MCF 10A (cell line): ENCODE measurements at regions not wholly inside any gene's neighbourhood (a gene's known extent, or its start where the extent isn't known, plus 50 kb on each side); places are given as distances from the start of the nearest gene placed in this dataset.

Experiments
- BruUV-seq: library from RNA; stranded (reverse); fragments of 400-500 nt; replicated peaks from 2 replicates; lab custom pipeline; 2021; lab: Mats Ljungman, UMichigan
- CTCF ChIA-PET: fragments of 300-600 bp; sonication (Branson Sonifier 250); formaldehyde crosslinking; extraction: SDS; loops from one replicate; lab custom pipeline; 2021; ENCODE audit warnings: antibody characterized with exemption, inconsistent platforms; lab: Yijun Ruan, JAX
- POLR2A ChIA-PET: fragments of 300-600, 350-650 bp; sonication (Branson Sonifier 250); formaldehyde crosslinking; extraction: SDS; loops from one replicate; lab custom pipeline; 2020; ENCODE audit warnings: antibody characterized with exemption, inconsistent platforms; lab: Yijun Ruan, JAX
- DNase-seq: peaks from one replicate; pipeline ENCODE4 v3.0.0-alpha.2; 2018; ENCODE audit not compliant: unreplicated experiment
- H3K27ac Mint-ChIP-seq: one replicate; pipeline ENCODE4 v1.8.0; 2022; ENCODE audit warnings: mild to moderate bottlenecking, low read depth, mixed read lengths; ENCODE audit not compliant: unreplicated experiment
- H3K27me3 Mint-ChIP-seq: one replicate; pipeline ENCODE4 v1.8.0; 2022; ENCODE audit warnings: mixed read lengths; ENCODE audit not compliant: insufficient read depth, unreplicated experiment
- H3K36me3 Mint-ChIP-seq: one replicate; pipeline ENCODE4 v1.8.0; 2022; ENCODE audit warnings: mild to moderate bottlenecking, moderate library complexity, mixed read lengths; ENCODE audit not compliant: insufficient read depth, unreplicated experiment
- H3K4me1 Mint-ChIP-seq: one replicate; pipeline ENCODE4 v1.8.0; 2022; ENCODE audit warnings: mixed read lengths; ENCODE audit not compliant: insufficient read depth, unreplicated experiment
- H3K4me3 Mint-ChIP-seq: one replicate; pipeline ENCODE4 v1.8.0; 2022; ENCODE audit warnings: mild to moderate bottlenecking, moderate library complexity, mixed read lengths; ENCODE audit not compliant: unreplicated experiment
- H3K9me3 Mint-ChIP-seq: one replicate; pipeline ENCODE4 v1.8.0; 2022; ENCODE audit warnings: mixed read lengths; ENCODE audit not compliant: unreplicated experiment
- intact Hi-C: fragments of 100-400 bp; cut with micrococcal nuclease; formaldehyde crosslinking; loops from 2 replicates; pipeline ENCODE4 v1.14.1; 2022
- TF ChIP-seq, protein P1 (sequence below): fragments of 200-600 bp; IDR thresholded peaks from one replicate; pipeline ENCODE4 v1.8.0; 2022; ENCODE audit warnings: antibody characterized with exemption, mild to moderate bottlenecking; ENCODE audit not compliant: unreplicated experiment

DNA sequence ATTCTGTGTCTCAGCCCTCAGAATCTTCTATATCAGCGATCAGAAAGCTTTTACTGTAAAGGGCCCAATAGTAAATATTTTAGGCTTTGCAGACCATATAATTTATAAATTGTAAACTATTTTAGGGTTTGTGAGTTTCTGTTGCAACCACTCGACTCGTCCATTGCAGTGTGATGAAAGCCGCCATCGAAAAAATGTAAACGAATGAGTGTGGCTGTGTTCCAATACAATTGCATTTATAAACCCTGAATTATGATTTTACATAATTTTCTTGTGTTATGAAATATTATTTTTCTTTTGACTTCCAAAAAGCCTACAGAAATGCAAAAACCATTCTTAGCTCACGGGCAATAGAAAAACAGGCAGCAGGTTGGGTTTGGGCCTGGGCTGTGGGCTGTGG, 62.5 kb upstream of the ADO start:
- POLR2A ChIA-PET = no interaction called here
- intact Hi-C loops = no loop called here
- BruUV-seq = no TSS peak
- CTCF ChIA-PET = no interaction called here
- peaks cover 14% of the 10 kb centered on the region for H3K4me1 Mint-ChIP-seq
- no peak overlapping the region for H3K4me3 Mint-ChIP-seq
- no peak for DNase-seq
- H3K27ac Mint-ChIP-seq = no peak overlapping the region
- no peaks in the 10 kb centered on the region for H3K27me3 Mint-ChIP-seq
- TF ChIP-seq, protein P1, sequence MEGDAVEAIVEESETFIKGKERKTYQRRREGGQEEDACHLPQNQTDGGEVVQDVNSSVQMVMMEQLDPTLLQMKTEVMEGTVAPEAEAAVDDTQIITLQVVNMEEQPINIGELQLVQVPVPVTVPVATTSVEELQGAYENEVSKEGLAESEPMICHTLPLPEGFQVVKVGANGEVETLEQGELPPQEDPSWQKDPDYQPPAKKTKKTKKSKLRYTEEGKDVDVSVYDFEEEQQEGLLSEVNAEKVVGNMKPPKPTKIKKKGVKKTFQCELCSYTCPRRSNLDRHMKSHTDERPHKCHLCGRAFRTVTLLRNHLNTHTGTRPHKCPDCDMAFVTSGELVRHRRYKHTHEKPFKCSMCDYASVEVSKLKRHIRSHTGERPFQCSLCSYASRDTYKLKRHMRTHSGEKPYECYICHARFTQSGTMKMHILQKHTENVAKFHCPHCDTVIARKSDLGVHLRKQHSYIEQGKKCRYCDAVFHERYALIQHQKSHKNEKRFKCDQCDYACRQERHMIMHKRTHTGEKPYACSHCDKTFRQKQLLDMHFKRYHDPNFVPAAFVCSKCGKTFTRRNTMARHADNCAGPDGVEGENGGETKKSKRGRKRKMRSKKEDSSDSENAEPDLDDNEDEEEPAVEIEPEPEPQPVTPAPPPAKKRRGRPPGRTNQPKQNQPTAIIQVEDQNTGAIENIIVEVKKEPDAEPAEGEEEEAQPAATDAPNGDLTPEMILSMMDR = no peak
- no peaks in the 10 kb centered on the region for H3K9me3 Mint-ChIP-seq
- H3K36me3 Mint-ChIP-seq = no peaks in the 10 kb centered on the region

DNA sequence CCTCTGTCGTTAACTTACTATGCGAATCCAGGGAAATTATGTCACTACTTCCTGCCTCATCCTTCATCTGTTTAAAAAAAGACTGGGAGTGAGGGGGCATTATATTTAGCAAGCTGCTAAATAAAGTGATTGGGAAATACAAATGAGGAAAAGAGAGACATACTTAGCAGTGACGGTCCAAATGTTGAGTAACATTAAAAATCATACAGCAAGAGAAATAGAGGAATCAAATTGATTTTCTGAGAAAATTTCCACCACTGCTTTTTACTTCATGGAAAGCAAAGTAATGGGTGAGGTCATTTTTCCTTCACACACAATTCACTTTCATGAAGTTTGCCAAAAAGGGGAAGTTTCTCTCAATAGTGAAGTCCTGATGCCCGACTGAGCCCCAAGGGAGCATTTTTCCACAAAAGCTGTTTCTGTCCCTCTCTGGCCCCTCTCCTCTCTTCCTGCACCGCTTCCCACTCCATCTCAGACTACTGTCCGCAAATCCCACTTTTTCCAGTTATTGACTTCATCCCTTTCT, 61.9 kb upstream of the ADO start:
- Mint-ChIP-seq H3K4me1 (peaks cover 14% of the 10 kb centered on the region), H3K9me3 (no peaks in the 10 kb centered on the region), H3K27me3 (no peaks in the 10 kb centered on the region), H3K36me3 (no peaks in the 10 kb centered on the region), H3K4me3 (no peak overlapping the region), H3K27ac (no peak overlapping the region)
- CTCF ChIA-PET = no interaction called here
- intact Hi-C loops = no loop called here
- DNase-seq = no peak
- POLR2A ChIA-PET = no interaction called here
- TF ChIP-seq, protein P1 = no peak
- BruUV-seq = no TSS peak

DNA sequence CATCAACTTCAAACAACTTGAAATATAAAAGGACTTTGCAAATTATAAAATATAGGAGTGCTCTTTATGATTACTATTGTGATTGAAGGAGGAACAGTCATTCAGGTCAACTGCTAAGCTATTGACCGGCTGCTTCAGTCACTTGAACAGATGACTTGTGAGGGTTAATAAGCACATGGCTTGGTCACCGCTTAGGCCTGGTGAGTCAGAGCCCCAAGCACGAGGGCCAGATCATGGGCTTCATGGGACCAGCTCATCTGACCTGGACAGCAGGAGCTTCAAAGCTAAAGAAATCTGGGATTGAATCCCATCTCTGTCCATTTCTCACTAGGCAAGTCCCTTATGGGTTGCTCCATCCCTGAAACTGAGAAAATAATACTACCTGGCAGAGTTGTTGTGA, 60.4 kb upstream of the ADO start:
- CTCF ChIA-PET = interaction anchor here (0.6 kb wide), 1 partner anchor 344 kb away, joined by 4 read pairs; no protein-coding TSS in a partner anchor
- intact Hi-C loops = no loop called here
- no TSS peak for BruUV-seq
- Mint-ChIP-seq H3K27ac (no peak overlapping the region), H3K4me1 (peaks cover 3% of the 10 kb centered on the region), H3K4me3 (no peak overlapping the region), H3K36me3 (no peaks in the 10 kb centered on the region), H3K9me3 (no peaks in the 10 kb centered on the region), H3K27me3 (no peaks in the 10 kb centered on the region)
- TF ChIP-seq, protein P1 = no peak
- POLR2A ChIA-PET = no interaction called here
- DNase-seq = no peak

DNA sequence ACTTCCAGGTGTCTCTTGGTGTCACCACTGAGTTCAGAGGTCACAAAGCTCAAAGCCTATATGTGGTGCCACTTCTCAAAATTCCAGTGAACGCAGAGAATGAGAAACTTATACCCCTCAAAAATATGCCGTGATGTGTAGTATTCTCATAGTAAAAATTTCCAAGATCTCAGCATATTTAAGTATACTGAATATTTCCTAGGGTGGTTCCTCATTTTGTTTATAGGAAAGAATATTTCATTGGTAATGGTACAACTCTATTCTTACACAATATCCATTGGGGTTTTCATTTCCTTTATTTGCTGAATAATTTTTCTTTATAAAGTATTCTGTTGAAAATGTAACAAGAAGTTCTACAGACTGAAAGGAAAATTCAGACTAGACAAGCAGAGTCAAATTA, 58.9 kb upstream of the ADO start:
- Mint-ChIP-seq H3K36me3 (no peaks in the 10 kb centered on the region), H3K4me3 (no peak overlapping the region), H3K4me1 (no peaks in the 10 kb centered on the region), H3K27me3 (no peaks in the 10 kb centered on the region), H3K9me3 (no peaks in the 10 kb centered on the region), H3K27ac (no peak overlapping the region)
- DNase-seq = no peak
- intact Hi-C loops = no loop called here
- no TSS peak for BruUV-seq
- POLR2A ChIA-PET = interaction anchor here (0.5 to 0.8 kb wide), 2 partner anchors 12 to 878 kb away, joined by 3 to 4 read pairs; no protein-coding TSS in a partner anchor
- TF ChIP-seq, protein P1 = no peak
- CTCF ChIA-PET = no interaction called here
